ENCODE measurements at regions not wholly inside any gene's neighbourhood (a gene's known extent, or its start where the extent isn't known, plus 50 kb on each side); places are given as distances from the start of the nearest gene placed in this dataset.
A peak's percentile ranks its signal among the peaks of the same experiment; 100 is the strongest.

DNA sequence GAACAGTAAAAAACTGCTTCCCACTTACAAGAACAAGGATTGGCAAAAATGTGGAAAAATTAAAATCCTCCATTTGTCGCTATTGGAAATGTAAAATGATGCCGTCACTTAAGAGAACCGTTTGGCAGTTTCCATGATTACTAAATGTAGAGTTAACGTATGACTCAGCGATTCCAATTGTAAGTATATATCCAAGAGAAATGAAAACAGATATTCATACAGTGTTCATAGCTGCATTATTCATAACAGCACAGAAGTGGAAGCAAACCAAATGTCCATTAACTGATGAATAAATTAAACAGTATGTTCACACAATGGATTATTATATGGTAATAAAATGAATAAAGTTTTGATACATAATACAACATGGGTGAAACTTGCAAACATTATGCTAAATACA, 971.0 kb downstream of the AMY1C start:
- H3K9me3 ChIP-seq (ENCODE audit: low read depth, low read length, poor library complexity, severe bottlenecking), result no peaks in the 10 kb centered on the region
- DNase-seq (ENCODE audit: low spot score), result peak; percentile 4
- intact Hi-C loops (cut with micrococcal nuclease; ENCODE audit: unreplicated experiment), result no loop called here
- no peak overlapping the region for H3K27ac ChIP-seq (ENCODE audit: low read depth, low read length, poor library complexity, severe bottlenecking)
- ChIA-PET POLR2A (ENCODE audit: low non-redundant PET) (no interaction called here), CTCF (no interaction called here)
- TF ChIP-seq CTCF (conservative IDR thresholded peaks at IDR 0.05; ENCODE audit: low read depth, low read length) (no peak), EZH2 (IDR thresholded peaks at IDR 0.05; ENCODE audit: borderline replicate concordance, low read depth, low read length, poor library complexity, severe bottlenecking) (no peak)
- no peaks in the 10 kb centered on the region for H3K4me1 ChIP-seq (ENCODE audit: insufficient read depth, low read length, poor library complexity, severe bottlenecking)
- BruUV-seq (replicated peaks), result no TSS peak
- no peaks in the 10 kb centered on the region for H3K27me3 ChIP-seq (replicated peaks; ENCODE audit: insufficient read depth, low read depth, low read length, poor library complexity)
- no peak overlapping the region for H3K4me3 ChIP-seq (ENCODE audit: low read depth, low read length, poor library complexity, severe bottlenecking)
- H3K36me3 ChIP-seq (ENCODE audit: insufficient read depth, low read length, poor library complexity, severe bottlenecking), result no peaks in the 10 kb centered on the region

DNA sequence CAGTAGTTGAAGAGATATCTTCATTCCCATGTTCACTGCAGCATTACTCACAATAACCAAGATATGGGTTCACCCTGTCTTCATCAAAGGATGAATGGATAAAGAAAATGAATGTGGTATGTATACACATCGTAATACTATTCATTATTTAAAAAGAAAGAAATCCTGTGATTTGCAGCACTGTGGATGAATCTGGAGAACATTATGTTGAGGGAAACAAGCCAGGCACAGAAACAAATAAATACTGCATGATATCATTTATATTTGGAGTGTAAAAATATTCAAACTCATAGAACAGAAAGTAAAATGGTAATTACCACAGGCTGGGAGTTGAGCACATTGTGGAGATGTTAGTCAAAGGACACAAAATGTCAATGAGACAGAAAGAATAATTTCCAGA, 977.2 kb downstream of the AMY1C start:
- ChIA-PET POLR2A (ENCODE audit: low non-redundant PET) (no interaction called here), CTCF (no interaction called here)
- H3K36me3 ChIP-seq (ENCODE audit: insufficient read depth, low read length, poor library complexity, severe bottlenecking), result no peaks in the 10 kb centered on the region
- H3K27me3 ChIP-seq (replicated peaks; ENCODE audit: insufficient read depth, low read depth, low read length, poor library complexity), result no peaks in the 10 kb centered on the region
- DNase-seq (ENCODE audit: low spot score), result no peak
- no TSS peak for BruUV-seq (replicated peaks)
- no peaks in the 10 kb centered on the region for H3K9me3 ChIP-seq (ENCODE audit: low read depth, low read length, poor library complexity, severe bottlenecking)
- H3K4me3 ChIP-seq (ENCODE audit: low read depth, low read length, poor library complexity, severe bottlenecking), result no peak overlapping the region
- TF ChIP-seq CTCF (conservative IDR thresholded peaks at IDR 0.05; ENCODE audit: low read depth, low read length) (no peak), EZH2 (IDR thresholded peaks at IDR 0.05; ENCODE audit: borderline replicate concordance, low read depth, low read length, poor library complexity, severe bottlenecking) (no peak)
- intact Hi-C loops (cut with micrococcal nuclease; ENCODE audit: unreplicated experiment), result no loop called here
- no peaks in the 10 kb centered on the region for H3K4me1 ChIP-seq (ENCODE audit: insufficient read depth, low read length, poor library complexity, severe bottlenecking)
- no peak overlapping the region for H3K27ac ChIP-seq (ENCODE audit: low read depth, low read length, poor library complexity, severe bottlenecking)

GRCh38 chr1:104733866-104734265, 984.2 kb downstream of the AMY1C start:
- Histone ChIP-seq H3K27ac (ENCODE audit: low read depth, low read length, poor library complexity, severe bottlenecking) (no peak overlapping the region), H3K9me3 (ENCODE audit: low read depth, low read length, poor library complexity, severe bottlenecking) (no peaks in the 10 kb centered on the region), H3K27me3 (replicated peaks; ENCODE audit: insufficient read depth, low read depth, low read length, poor library complexity) (no peaks in the 10 kb centered on the region), H3K36me3 (ENCODE audit: insufficient read depth, low read length, poor library complexity, severe bottlenecking) (no peaks in the 10 kb centered on the region), H3K4me3 (ENCODE audit: low read depth, low read length, poor library complexity, severe bottlenecking) (no peak overlapping the region), H3K4me1 (ENCODE audit: insufficient read depth, low read length, poor library complexity, severe bottlenecking) (no peaks in the 10 kb centered on the region)
- no peak for DNase-seq (ENCODE audit: low spot score)
- ChIA-PET CTCF (no interaction called here), POLR2A (ENCODE audit: low non-redundant PET) (no interaction called here)
- intact Hi-C loops (cut with micrococcal nuclease; ENCODE audit: unreplicated experiment), result no loop called here
- TF ChIP-seq CTCF (conservative IDR thresholded peaks at IDR 0.05; ENCODE audit: low read depth, low read length) (no peak), EZH2 (IDR thresholded peaks at IDR 0.05; ENCODE audit: borderline replicate concordance, low read depth, low read length, poor library complexity, severe bottlenecking) (no peak)
- no TSS peak for BruUV-seq (replicated peaks)

Measured in A673 (cell line).